GM21619 (cell line): ENCODE measurements at regions not wholly inside any gene's neighbourhood (a gene's known extent, or its start where the extent isn't known, plus 50 kb on each side); places are given as distances from the start of the nearest gene placed in this dataset.

Source experiments
- ATAC-seq: cut with Tn5 transposase; IDR thresholded peaks from one replicate; pipeline ENCODE4 v1.9.1; 2021; ENCODE audit not compliant: unreplicated experiment

GRCh38 chr4:23547096-23547495 is 342.8 kb downstream of the PPARGC1A start:
- ATAC-seq = no peak

GRCh38 chr4:23539969-23540569 is 349.8 kb downstream of the PPARGC1A start:
- no peak for ATAC-seq

- no peak for ATAC-seq
Measured at GRCh38 chr4:23533859-23534258, 356.0 kb downstream of the PPARGC1A start.

GRCh38 chr4:23516716-23517115 is 373.1 kb downstream of the PPARGC1A start:
- ATAC-seq = no peak

- no peak for ATAC-seq
Measured at GRCh38 chr4:23504083-23504482, 385.8 kb downstream of the PPARGC1A start.

GRCh38 chr4:23500894-23501449 is 388.9 kb downstream of the PPARGC1A start:
- ATAC-seq = no peak

GRCh38 chr4:23485801-23486200 is 404.0 kb downstream of the PPARGC1A start:
- ATAC-seq = no peak

- no peak for ATAC-seq
Measured at GRCh38 chr4:23484689-23485088, 405.2 kb downstream of the PPARGC1A start.

GRCh38 chr4:23483320-23483960 is 406.4 kb downstream of the PPARGC1A start:
- no peak for ATAC-seq

GRCh38 chr4:23481566-23481965 is 408.3 kb downstream of the PPARGC1A start:
- ATAC-seq = no peak

- ATAC-seq = no peak
Measured at GRCh38 chr4:23477905-23478304, 411.9 kb downstream of the PPARGC1A start.

- no peak for ATAC-seq
Measured at GRCh38 chr4:23476515-23477090, 413.2 kb downstream of the PPARGC1A start.

GRCh38 chr4:23463071-23463470 is 426.8 kb downstream of the PPARGC1A start:
- no peak for ATAC-seq

GRCh38 chr4:23458054-23458453 is 431.8 kb downstream of the PPARGC1A start:
- no peak for ATAC-seq

- ATAC-seq = no peak
Measured at GRCh38 chr4:23456864-23457263, 433.0 kb downstream of the PPARGC1A start.

- ATAC-seq = no peak
Measured at GRCh38 chr4:23455456-23456158, 434.2 kb downstream of the PPARGC1A start.

GRCh38 chr4:23441530-23442069 is 448.2 kb downstream of the PPARGC1A start:
- ATAC-seq = no peak

- no peak for ATAC-seq
Measured at GRCh38 chr4:23438764-23439163, 451.1 kb downstream of the PPARGC1A start.

GRCh38 chr4:23429497-23429896 is 460.4 kb downstream of the PPARGC1A start:
- no peak for ATAC-seq

- ATAC-seq = no peak
Measured at GRCh38 chr4:23425570-23425969, 464.3 kb downstream of the PPARGC1A start.

GRCh38 chr4:23423540-23423939 is 466.3 kb downstream of the PPARGC1A start:
- ATAC-seq = no peak
